Dermis blood vessel endothelial cell (primary cell): ENCODE measurements at regions not wholly inside any gene's neighbourhood (a gene's known extent, or its start where the extent isn't known, plus 50 kb on each side); places are given as distances from the start of the nearest gene placed in this dataset.
"Not testable (repeated sequence)": the region's sequence is repeated elsewhere in the genome, so short reads cannot be mapped to it uniquely, and the experiment has no call there.

Source experiments
- DNase-seq: peaks from one replicate; pipeline ENCODE4 v3.0.0; 2010

- no peak for DNase-seq
Measured at GRCh38 chr4:169885893-169886292, 128.1 kb upstream of the HPF1 start.

- no peak for DNase-seq
Measured at GRCh38 chr4:169881769-169882168, 124.0 kb upstream of the HPF1 start.

GRCh38 chr4:169870507-169870906 is 112.8 kb upstream of the HPF1 start:
- DNase-seq: no peak

GRCh38 chr4:169869490-169869889 is 111.7 kb upstream of the HPF1 start:
- DNase-seq: no peak

GRCh38 chr4:169861593-169861992 is 103.8 kb upstream of the HPF1 start:
- DNase-seq: no peak

GRCh38 chr4:169859366-169860216 is 101.8 kb upstream of the HPF1 start:
- no peak for DNase-seq

- no peak for DNase-seq
Measured at GRCh38 chr4:169854090-169854489, 96.3 kb upstream of the HPF1 start.

- DNase-seq: no peak
Measured at GRCh38 chr4:169852481-169852880, 94.7 kb upstream of the HPF1 start.

GRCh38 chr4:169851750-169852149 is 94.0 kb upstream of the HPF1 start:
- no peak for DNase-seq

GRCh38 chr4:169849456-169849855 is 91.7 kb upstream of the HPF1 start:
- no peak for DNase-seq

GRCh38 chr4:169848018-169848417 is 90.3 kb upstream of the HPF1 start:
- no peak for DNase-seq

GRCh38 chr4:169847171-169847570 is 89.4 kb upstream of the HPF1 start:
- no peak for DNase-seq

GRCh38 chr4:169846396-169846795 is 88.7 kb upstream of the HPF1 start:
- no peak for DNase-seq

- no peak for DNase-seq
Measured at GRCh38 chr4:169841776-169842175, 84.0 kb upstream of the HPF1 start.

- no peak for DNase-seq
Measured at GRCh38 chr4:169840554-169840953, 82.8 kb upstream of the HPF1 start.

GRCh38 chr4:169828329-169828728 is 70.6 kb upstream of the HPF1 start:
- not testable (repeated sequence) for DNase-seq

GRCh38 chr4:169826634-169827187 is 69.0 kb upstream of the HPF1 start:
- DNase-seq: no peak

GRCh38 chr4:169823685-169824084 is 65.9 kb upstream of the HPF1 start:
- DNase-seq: peak; percentile 78

GRCh38 chr4:169821402-169821801 is 63.7 kb upstream of the HPF1 start:
- DNase-seq: no peak

GRCh38 chr4:169818063-169818679 is 60.4 kb upstream of the HPF1 start:
- no peak for DNase-seq

GRCh38 chr4:169815606-169816005 is 57.9 kb upstream of the HPF1 start:
- DNase-seq: no peak

- peak; percentile 41 for DNase-seq
Measured at GRCh38 chr4:169811476-169811875, 53.7 kb upstream of the HPF1 start.

- DNase-seq: peak; percentile 86
Measured at GRCh38 chr4:169810325-169811323, 52.9 kb upstream of the HPF1 start.
